ENCODE measurements at regions not wholly inside any gene's neighbourhood (a gene's known extent, or its start where the extent isn't known, plus 50 kb on each side); places are given as distances from the start of the nearest gene placed in this dataset.

- FAIRE-seq = no peak
- DNase-seq (ENCODE audit: insufficient read length, low spot score) = no peak
- TF ChIP-seq POLR2A (IDR thresholded peaks at IDR 0.05; ENCODE audit: low read depth, low read length) = no peak
These were observed 189.0 kb upstream of the PRDM1 start for GRCh38 chr6:105897131-105897530.

DNA sequence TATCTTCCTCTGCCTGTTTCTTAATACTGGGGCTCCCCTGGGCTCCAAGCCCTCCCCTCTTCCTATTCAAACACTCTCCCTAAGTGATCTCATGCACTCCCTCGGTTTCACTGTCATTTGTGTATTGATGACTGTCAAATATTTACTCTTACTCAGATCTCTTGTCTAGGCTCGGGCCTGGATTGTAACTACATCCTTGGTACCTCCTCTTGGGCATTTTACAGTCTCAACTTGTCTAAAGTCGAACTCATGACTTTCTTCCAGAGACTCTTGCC, 189.4 kb upstream of the PRDM1 start:
- FAIRE-seq (no peak), DNase-seq (ENCODE audit: insufficient read length, low spot score) (no peak)
- TF ChIP-seq POLR2A (IDR thresholded peaks at IDR 0.05; ENCODE audit: low read depth, low read length) = no peak

GRCh38 chr6:105896052-105896820, 189.9 kb upstream of the PRDM1 start:
- TF ChIP-seq POLR2A (IDR thresholded peaks at IDR 0.05; ENCODE audit: low read depth, low read length) = no peak
- DNase-seq (ENCODE audit: insufficient read length, low spot score) (no peak), FAIRE-seq (no peak)

DNA sequence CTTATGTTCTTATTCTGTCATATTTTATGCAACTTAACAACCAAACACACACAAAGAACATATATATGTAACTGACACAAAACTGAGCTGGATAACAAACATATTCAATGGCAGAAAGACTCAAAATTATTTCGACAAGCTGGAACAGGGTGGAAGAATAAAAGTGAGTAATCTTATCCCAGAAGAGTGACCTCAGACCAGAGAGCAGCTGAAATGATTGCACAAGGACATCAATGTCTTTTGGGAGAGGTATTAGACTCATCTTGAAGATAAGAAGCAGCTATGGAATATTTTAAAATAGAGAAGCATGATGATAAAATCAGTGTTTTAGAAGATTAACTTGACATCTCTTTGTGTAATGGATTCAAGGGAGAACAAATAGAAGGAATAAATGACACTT, 191.6 kb upstream of the PRDM1 start:
- no peak for TF ChIP-seq POLR2A (IDR thresholded peaks at IDR 0.05; ENCODE audit: low read depth, low read length)
- no peak for FAIRE-seq
- no peak for DNase-seq (ENCODE audit: insufficient read length, low spot score)

DNA sequence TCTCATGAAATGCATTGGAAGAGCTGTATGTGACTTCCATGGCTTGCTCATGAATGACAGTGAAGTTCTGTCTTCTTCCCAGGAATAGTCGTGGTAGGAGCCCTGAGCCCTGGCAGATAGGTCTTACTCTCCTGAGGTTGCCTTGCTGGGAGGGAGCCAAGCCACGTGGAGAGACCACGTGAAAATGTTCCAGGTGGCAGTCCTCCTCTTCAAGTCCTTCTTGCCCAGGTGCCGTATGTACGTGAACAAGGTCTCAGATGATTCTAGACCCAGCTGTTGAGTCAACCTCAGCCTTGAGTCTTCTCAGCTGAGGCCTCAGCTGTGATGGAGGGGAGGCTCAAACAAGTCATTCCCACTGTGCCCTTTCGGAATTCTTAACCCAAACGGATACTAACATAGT, 192.4 kb upstream of the PRDM1 start:
- FAIRE-seq (no peak), DNase-seq (ENCODE audit: insufficient read length, low spot score) (no peak)
- no peak for TF ChIP-seq POLR2A (IDR thresholded peaks at IDR 0.05; ENCODE audit: low read depth, low read length)

DNA sequence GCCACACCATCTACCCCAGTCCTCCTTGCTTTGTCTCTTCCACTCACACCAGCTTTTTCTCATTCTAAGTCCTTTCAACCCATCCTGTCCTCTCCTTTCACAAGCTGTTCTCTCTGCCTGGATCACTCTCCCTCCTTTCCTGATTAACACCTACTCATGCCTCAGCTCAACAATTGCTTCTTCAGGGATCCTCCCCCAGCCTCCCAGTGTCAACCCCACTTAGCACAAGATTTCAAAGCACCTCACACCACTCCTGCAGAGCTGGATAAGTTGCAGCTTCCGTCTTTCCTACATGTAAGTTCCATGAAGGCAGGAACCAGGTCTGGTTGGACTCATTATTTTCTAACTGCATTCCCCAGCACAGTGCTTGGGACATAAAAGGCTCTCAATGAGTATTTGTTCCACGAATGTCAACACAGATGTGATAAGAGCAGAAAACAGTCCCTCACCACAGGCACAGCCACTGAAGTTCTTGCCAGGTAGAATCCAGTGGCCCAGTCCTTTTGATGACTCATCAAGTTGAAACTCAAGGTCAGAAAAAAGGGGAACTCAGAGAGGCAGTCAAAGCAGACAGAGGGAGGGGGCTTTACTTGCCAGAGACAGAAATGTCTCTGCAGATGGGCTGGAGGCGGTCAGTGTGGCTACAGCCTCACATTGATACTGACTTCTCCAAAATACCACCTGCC, 193.4 kb upstream of the PRDM1 start:
- DNase-seq (ENCODE audit: insufficient read length, low spot score) (no peak), FAIRE-seq (no peak)
- no peak for TF ChIP-seq POLR2A (IDR thresholded peaks at IDR 0.05; ENCODE audit: low read depth, low read length)

DNA sequence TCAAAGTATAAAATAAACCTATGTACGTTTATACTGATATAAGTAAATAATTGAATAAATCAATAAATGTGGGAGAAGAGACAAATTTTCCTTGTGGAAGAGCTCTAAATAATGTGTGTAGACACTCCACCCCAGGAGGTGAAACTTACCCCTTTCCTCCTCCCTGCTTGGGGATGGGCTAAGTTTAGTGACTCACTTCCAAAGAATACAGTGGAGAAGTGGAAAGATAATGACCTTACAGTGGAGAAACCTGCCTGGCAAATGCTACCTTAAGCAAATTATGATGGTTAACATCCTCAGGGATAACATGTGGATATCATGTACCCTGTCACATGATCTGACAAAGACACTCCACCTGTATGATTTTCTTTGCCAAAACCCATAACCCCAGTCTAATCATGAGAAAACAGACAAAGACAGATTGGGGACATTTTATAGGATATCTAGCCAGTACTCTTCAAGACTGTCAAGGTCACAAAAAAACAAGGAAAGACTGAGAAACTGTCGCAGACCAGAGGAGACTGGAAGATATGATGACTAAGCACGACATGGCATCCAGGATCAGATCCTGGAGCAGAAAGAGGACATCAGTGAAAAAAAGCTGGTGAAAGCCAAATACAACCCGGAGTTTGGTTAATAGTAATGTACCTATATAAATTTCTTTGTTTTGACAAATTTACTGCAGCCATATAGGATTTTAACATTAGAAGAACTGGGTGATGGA, 195.5 kb upstream of the PRDM1 start:
- DNase-seq (ENCODE audit: insufficient read length, low spot score) = no peak
- no peak for TF ChIP-seq POLR2A (IDR thresholded peaks at IDR 0.05; ENCODE audit: low read depth, low read length)
- FAIRE-seq = no peak

- no peak for DNase-seq (ENCODE audit: insufficient read length, low spot score)
- no peak for FAIRE-seq
- TF ChIP-seq POLR2A (IDR thresholded peaks at IDR 0.05; ENCODE audit: low read depth, low read length) = no peak
These were observed 196.2 kb upstream of the PRDM1 start for GRCh38 chr6:105889902-105890301.

- TF ChIP-seq POLR2A (IDR thresholded peaks at IDR 0.05; ENCODE audit: low read depth, low read length) = no peak
- DNase-seq (ENCODE audit: insufficient read length, low spot score) (no peak), FAIRE-seq (no peak)
These were observed 199.2 kb upstream of the PRDM1 start for GRCh38 chr6:105886814-105887544.

- TF ChIP-seq POLR2A (IDR thresholded peaks at IDR 0.05; ENCODE audit: low read depth, low read length) = no peak
- no peak for FAIRE-seq
These were observed 199.9 kb upstream of the PRDM1 start for GRCh38 chr6:105886066-105886813.

DNA sequence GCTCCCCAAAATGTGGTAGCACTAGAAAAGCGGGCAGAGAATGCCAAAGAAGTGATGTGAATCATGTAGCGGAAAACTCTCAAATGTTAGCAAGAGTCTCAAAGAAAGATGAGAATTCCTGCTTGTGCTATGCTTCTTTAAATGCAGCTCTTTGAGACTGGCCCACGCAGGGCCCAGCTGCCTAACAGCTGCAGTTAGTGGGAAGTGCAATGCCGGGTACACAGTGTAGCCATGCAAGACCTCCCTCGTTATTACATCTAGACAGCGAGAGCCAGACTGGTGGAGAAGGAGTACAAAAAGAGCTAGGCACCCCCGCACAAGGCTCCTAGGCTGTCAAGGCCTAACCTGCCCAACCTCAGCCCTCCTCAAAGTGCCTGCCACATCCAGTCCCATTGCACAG, 201.7 kb upstream of the PRDM1 start:
- no peak for TF ChIP-seq POLR2A (IDR thresholded peaks at IDR 0.05; ENCODE audit: low read depth, low read length)
- DNase-seq (ENCODE audit: insufficient read length, low spot score) (no peak), FAIRE-seq (no peak)

More at GRCh38 chr6:105886066-105886813, 199.9 kb upstream of the PRDM1 start:
- DNase-seq (ENCODE audit: insufficient read length, low spot score) = no peak

DNA sequence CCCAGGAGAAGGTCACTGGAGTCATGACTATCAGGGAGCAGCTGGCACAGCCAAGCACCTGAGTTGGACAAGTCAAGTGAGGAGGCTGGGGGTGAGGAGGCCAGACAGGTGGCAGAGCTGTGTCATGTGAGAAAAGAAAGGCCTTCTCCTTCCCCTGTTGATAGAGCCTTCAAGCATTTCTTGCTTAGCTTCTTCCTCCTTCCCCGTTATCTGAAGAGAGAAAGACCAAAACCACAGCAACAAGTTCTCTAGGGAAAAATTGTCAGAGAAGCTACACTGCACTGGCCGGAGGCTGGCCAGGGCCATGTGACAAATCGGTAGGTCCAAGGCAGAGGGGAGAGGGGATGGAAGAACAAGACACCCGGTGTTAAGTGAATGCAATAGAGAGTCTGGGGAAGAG, 202.1 kb upstream of the PRDM1 start:
- no peak for TF ChIP-seq POLR2A (IDR thresholded peaks at IDR 0.05; ENCODE audit: low read depth, low read length)
- DNase-seq (ENCODE audit: insufficient read length, low spot score) (no peak), FAIRE-seq (no peak)

DNA sequence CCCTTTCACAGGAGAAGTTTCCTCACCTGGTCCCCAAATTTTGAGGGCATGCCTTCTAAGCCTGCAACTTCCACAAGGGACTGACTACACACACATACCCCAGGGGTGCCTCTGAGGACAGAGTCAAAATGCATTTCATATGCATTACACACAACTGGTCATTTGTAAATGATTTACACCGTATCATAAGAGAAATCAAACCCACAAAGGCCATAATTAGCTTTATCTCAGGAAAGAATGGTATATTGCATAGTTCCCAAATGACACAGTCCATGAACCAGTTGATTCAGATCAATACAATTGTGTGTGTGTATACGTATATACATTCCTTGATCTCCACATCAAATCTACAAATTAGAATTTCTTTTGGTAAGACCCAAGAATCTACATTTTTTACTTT, 203.3 kb upstream of the PRDM1 start:
- TF ChIP-seq POLR2A (IDR thresholded peaks at IDR 0.05; ENCODE audit: low read depth, low read length) = no peak
- FAIRE-seq (no peak), DNase-seq (ENCODE audit: insufficient read length, low spot score) (no peak)
